Mammary epithelial cell (primary cell): ENCODE measurements at regions not wholly inside any gene's neighbourhood (a gene's known extent, or its start where the extent isn't known, plus 50 kb on each side); places are given as distances from the start of the nearest gene placed in this dataset.

Experiments
- EZH2 ChIP-seq: IDR thresholded peaks from 2 replicates; pipeline ENCODE4 v1.6.1; 2012; ENCODE audit warnings: low read length, inconsistent platforms, borderline replicate concordance
- TF ChIP-seq, protein P1 (sequence below), 2 donors: IDR thresholded peaks in 1 of 2; conservative IDR thresholded peaks in 1 of 2; 2 replicates each; pipeline ENCODE4 v1.5.1; 2011 to 2012; ENCODE audit warnings: inconsistent platforms in 2 of 2, low read length in 2 of 2, mild to moderate bottlenecking in 2 of 2, control low read depth in 1 of 2, low read depth in 1 of 2; ENCODE audit not compliant: insufficient read depth in 1 of 2; ENCODE audit errors: extremely low read depth in 1 of 2

- TF ChIP-seq, protein P1, sequence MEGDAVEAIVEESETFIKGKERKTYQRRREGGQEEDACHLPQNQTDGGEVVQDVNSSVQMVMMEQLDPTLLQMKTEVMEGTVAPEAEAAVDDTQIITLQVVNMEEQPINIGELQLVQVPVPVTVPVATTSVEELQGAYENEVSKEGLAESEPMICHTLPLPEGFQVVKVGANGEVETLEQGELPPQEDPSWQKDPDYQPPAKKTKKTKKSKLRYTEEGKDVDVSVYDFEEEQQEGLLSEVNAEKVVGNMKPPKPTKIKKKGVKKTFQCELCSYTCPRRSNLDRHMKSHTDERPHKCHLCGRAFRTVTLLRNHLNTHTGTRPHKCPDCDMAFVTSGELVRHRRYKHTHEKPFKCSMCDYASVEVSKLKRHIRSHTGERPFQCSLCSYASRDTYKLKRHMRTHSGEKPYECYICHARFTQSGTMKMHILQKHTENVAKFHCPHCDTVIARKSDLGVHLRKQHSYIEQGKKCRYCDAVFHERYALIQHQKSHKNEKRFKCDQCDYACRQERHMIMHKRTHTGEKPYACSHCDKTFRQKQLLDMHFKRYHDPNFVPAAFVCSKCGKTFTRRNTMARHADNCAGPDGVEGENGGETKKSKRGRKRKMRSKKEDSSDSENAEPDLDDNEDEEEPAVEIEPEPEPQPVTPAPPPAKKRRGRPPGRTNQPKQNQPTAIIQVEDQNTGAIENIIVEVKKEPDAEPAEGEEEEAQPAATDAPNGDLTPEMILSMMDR (conservative IDR thresholded peaks at IDR 0.05 in 1 of 2, IDR thresholded peaks at IDR 0.05 in 1 of 2; ENCODE audit: extremely low read depth in 1 of 2, insufficient read depth in 1 of 2, low read depth in 1 of 2, low read length in 2 of 2), result peak in 1 of 2 donors; percentile 55
- no peak for TF ChIP-seq EZH2
Observed at GRCh38 chr2:151161821-151162551, 99.7 kb downstream of the RBM43 start.
